ENCODE measurements at regions not wholly inside any gene's neighbourhood (a gene's known extent, or its start where the extent isn't known, plus 50 kb on each side); places are given as distances from the start of the nearest gene placed in this dataset.

- Mint-ChIP-seq H3K27ac (no peak overlapping the region), H3K27me3 (no peaks in the 10 kb centered on the region), H3K4me1 (ENCODE audit: low read depth) (no peaks in the 10 kb centered on the region), H3K4me3 (no peak overlapping the region), H3K9me3 (peaks cover 28% of the 10 kb centered on the region), H3K36me3 (ENCODE audit: low read depth) (no peaks in the 10 kb centered on the region)
- intact Hi-C loops (cut with micrococcal nuclease): no loop called here
Measured at GRCh38 chr9:103658156-103658555, 436.0 kb upstream of the SMC2 start.

GRCh38 chr9:103660830-103661229 lies 433.3 kb upstream of the SMC2 start:
- intact Hi-C loops (cut with micrococcal nuclease): no loop called here
- Mint-ChIP-seq H3K36me3 (ENCODE audit: low read depth) (no peaks in the 10 kb centered on the region), H3K9me3 (peaks cover 28% of the 10 kb centered on the region), H3K27me3 (no peaks in the 10 kb centered on the region), H3K4me3 (no peak overlapping the region), H3K4me1 (ENCODE audit: low read depth) (no peaks in the 10 kb centered on the region), H3K27ac (no peak overlapping the region)

- intact Hi-C loops (cut with micrococcal nuclease): no loop called here
- no peaks in the 10 kb centered on the region for H3K36me3 Mint-ChIP-seq (ENCODE audit: low read depth)
- no peak overlapping the region for H3K27ac Mint-ChIP-seq
- peaks cover 22% of the 10 kb centered on the region for H3K9me3 Mint-ChIP-seq
- H3K4me3 Mint-ChIP-seq: no peak overlapping the region
- no peaks in the 10 kb centered on the region for H3K4me1 Mint-ChIP-seq (ENCODE audit: low read depth)
- no peaks in the 10 kb centered on the region for H3K27me3 Mint-ChIP-seq
Measured at GRCh38 chr9:103661663-103662062, 432.4 kb upstream of the SMC2 start.

GRCh38 chr9:103669296-103669695 lies 424.8 kb upstream of the SMC2 start:
- no peak overlapping the region for H3K4me3 Mint-ChIP-seq
- no peak overlapping the region for H3K27ac Mint-ChIP-seq
- H3K4me1 Mint-ChIP-seq (ENCODE audit: low read depth): no peaks in the 10 kb centered on the region
- H3K36me3 Mint-ChIP-seq (ENCODE audit: low read depth): no peaks in the 10 kb centered on the region
- intact Hi-C loops (cut with micrococcal nuclease): no loop called here
- no peaks in the 10 kb centered on the region for H3K27me3 Mint-ChIP-seq
- no peaks in the 10 kb centered on the region for H3K9me3 Mint-ChIP-seq

- intact Hi-C loops (cut with micrococcal nuclease): no loop called here
- Mint-ChIP-seq H3K27me3 (no peaks in the 10 kb centered on the region), H3K27ac (no peak overlapping the region)
Measured at GRCh38 chr9:103674271-103674670, 419.8 kb upstream of the SMC2 start.

GRCh38 chr9:103680581-103680980 lies 413.5 kb upstream of the SMC2 start:
- Mint-ChIP-seq H3K36me3 (ENCODE audit: low read depth) (no peaks in the 10 kb centered on the region), H3K4me3 (no peak overlapping the region)

More at GRCh38 chr9:103674271-103674670, 419.8 kb upstream of the SMC2 start:
- H3K4me3 Mint-ChIP-seq: no peak overlapping the region
- H3K4me1 Mint-ChIP-seq (ENCODE audit: low read depth): no peaks in the 10 kb centered on the region
- H3K36me3 Mint-ChIP-seq (ENCODE audit: low read depth): no peaks in the 10 kb centered on the region
- peaks cover 6% of the 10 kb centered on the region for H3K9me3 Mint-ChIP-seq

GRCh38 chr9:103681435-103681834 lies 412.7 kb upstream of the SMC2 start:
- Mint-ChIP-seq H3K4me1 (ENCODE audit: low read depth) (no peaks in the 10 kb centered on the region), H3K9me3 (peaks cover 14% of the 10 kb centered on the region), H3K4me3 (no peak overlapping the region), H3K27ac (no peak overlapping the region), H3K27me3 (no peaks in the 10 kb centered on the region), H3K36me3 (ENCODE audit: low read depth) (no peaks in the 10 kb centered on the region)
- intact Hi-C loops (cut with micrococcal nuclease): no loop called here

More at GRCh38 chr9:103680581-103680980, 413.5 kb upstream of the SMC2 start:
- no peak overlapping the region for H3K27ac Mint-ChIP-seq
- intact Hi-C loops (cut with micrococcal nuclease): no loop called here
- H3K4me1 Mint-ChIP-seq (ENCODE audit: low read depth): no peaks in the 10 kb centered on the region
- H3K9me3 Mint-ChIP-seq: peaks cover 14% of the 10 kb centered on the region
- H3K27me3 Mint-ChIP-seq: no peaks in the 10 kb centered on the region

GRCh38 chr9:103700195-103700962 lies 393.7 kb upstream of the SMC2 start:
- H3K9me3 Mint-ChIP-seq: no peaks in the 10 kb centered on the region
- intact Hi-C loops (cut with micrococcal nuclease): no loop called here
- H3K4me1 Mint-ChIP-seq (ENCODE audit: low read depth): no peaks in the 10 kb centered on the region
- no peak overlapping the region for H3K27ac Mint-ChIP-seq
- H3K27me3 Mint-ChIP-seq: no peaks in the 10 kb centered on the region
- no peak overlapping the region for H3K4me3 Mint-ChIP-seq
- H3K36me3 Mint-ChIP-seq (ENCODE audit: low read depth): no peaks in the 10 kb centered on the region

GRCh38 chr9:103702572-103702971 lies 391.5 kb upstream of the SMC2 start:
- no peaks in the 10 kb centered on the region for H3K4me1 Mint-ChIP-seq (ENCODE audit: low read depth)
- no peaks in the 10 kb centered on the region for H3K27me3 Mint-ChIP-seq
- intact Hi-C loops (cut with micrococcal nuclease): no loop called here
- no peak overlapping the region for H3K4me3 Mint-ChIP-seq
- no peak overlapping the region for H3K27ac Mint-ChIP-seq
- H3K9me3 Mint-ChIP-seq: no peaks in the 10 kb centered on the region
- no peaks in the 10 kb centered on the region for H3K36me3 Mint-ChIP-seq (ENCODE audit: low read depth)

GRCh38 chr9:103707181-103707580 lies 386.9 kb upstream of the SMC2 start:
- Mint-ChIP-seq H3K27ac (no peak overlapping the region), H3K9me3 (peaks cover 9% of the 10 kb centered on the region), H3K4me3 (no peak overlapping the region), H3K27me3 (no peaks in the 10 kb centered on the region), H3K36me3 (ENCODE audit: low read depth) (no peaks in the 10 kb centered on the region), H3K4me1 (ENCODE audit: low read depth) (no peaks in the 10 kb centered on the region)
- intact Hi-C loops (cut with micrococcal nuclease): no loop called here

- Mint-ChIP-seq H3K4me1 (ENCODE audit: low read depth) (no peaks in the 10 kb centered on the region), H3K4me3 (no peak overlapping the region), H3K9me3 (peaks cover 14% of the 10 kb centered on the region), H3K27me3 (no peaks in the 10 kb centered on the region), H3K36me3 (ENCODE audit: low read depth) (no peaks in the 10 kb centered on the region), H3K27ac (no peak overlapping the region)
- intact Hi-C loops (cut with micrococcal nuclease): no loop called here
Measured at GRCh38 chr9:103709366-103709765, 384.7 kb upstream of the SMC2 start.

GRCh38 chr9:103713631-103714030 lies 380.5 kb upstream of the SMC2 start:
- H3K9me3 Mint-ChIP-seq: peaks cover 23% of the 10 kb centered on the region
- no peaks in the 10 kb centered on the region for H3K4me1 Mint-ChIP-seq (ENCODE audit: low read depth)
- intact Hi-C loops (cut with micrococcal nuclease): no loop called here
- no peak overlapping the region for H3K4me3 Mint-ChIP-seq
- H3K27me3 Mint-ChIP-seq: no peaks in the 10 kb centered on the region
- H3K27ac Mint-ChIP-seq: no peak overlapping the region
- no peaks in the 10 kb centered on the region for H3K36me3 Mint-ChIP-seq (ENCODE audit: low read depth)

- Mint-ChIP-seq H3K9me3 (peaks cover 34% of the 10 kb centered on the region), H3K27ac (no peak overlapping the region), H3K27me3 (no peaks in the 10 kb centered on the region), H3K4me3 (no peak overlapping the region), H3K36me3 (ENCODE audit: low read depth) (no peaks in the 10 kb centered on the region), H3K4me1 (ENCODE audit: low read depth) (no peaks in the 10 kb centered on the region)
- intact Hi-C loops (cut with micrococcal nuclease): no loop called here
Measured at GRCh38 chr9:103714992-103715391, 379.1 kb upstream of the SMC2 start.

GRCh38 chr9:103721056-103721455 lies 373.1 kb upstream of the SMC2 start:
- Mint-ChIP-seq H3K4me3 (no peak overlapping the region), H3K27me3 (no peaks in the 10 kb centered on the region), H3K27ac (no peak overlapping the region), H3K9me3 (peaks cover 48% of the 10 kb centered on the region), H3K4me1 (ENCODE audit: low read depth) (no peaks in the 10 kb centered on the region), H3K36me3 (ENCODE audit: low read depth) (no peaks in the 10 kb centered on the region)
- intact Hi-C loops (cut with micrococcal nuclease): no loop called here

- intact Hi-C loops (cut with micrococcal nuclease): no loop called here
- Mint-ChIP-seq H3K27ac (no peak overlapping the region), H3K36me3 (ENCODE audit: low read depth) (no peaks in the 10 kb centered on the region), H3K27me3 (no peaks in the 10 kb centered on the region), H3K9me3 (peaks cover 3% of the 10 kb centered on the region), H3K4me1 (ENCODE audit: low read depth) (no peaks in the 10 kb centered on the region), H3K4me3 (no peak overlapping the region)
Measured at GRCh38 chr9:103730866-103731265, 363.2 kb upstream of the SMC2 start.

Measured in dendritic cell treated with granulocyte-macrophage colony-stimulating factor and Interleukin-4, amounts not matched to agents 40 ng/mL and 50 ng/mL, for 4 days (primary cell).